ENCODE measurements at regions not wholly inside any gene's neighbourhood (a gene's known extent, or its start where the extent isn't known, plus 50 kb on each side); places are given as distances from the start of the nearest gene placed in this dataset.

DNA sequence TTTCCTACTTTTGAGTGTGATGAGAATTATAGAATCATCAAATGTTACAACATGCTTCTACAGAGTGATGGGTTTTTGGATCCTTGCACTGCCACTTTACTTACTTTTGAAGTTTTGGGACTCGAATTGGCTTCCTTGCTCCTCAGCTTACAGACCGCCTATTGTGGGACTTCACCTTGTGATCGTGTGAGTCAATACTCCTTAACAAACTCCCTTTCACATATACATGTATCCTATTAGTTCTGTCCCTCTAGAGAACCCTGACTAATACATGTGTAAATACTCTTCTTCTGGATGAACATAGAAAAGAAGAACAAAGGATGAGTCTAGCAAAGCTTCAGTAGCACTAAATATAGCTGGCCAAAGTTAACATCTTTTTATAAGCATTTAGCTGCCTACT is 98.7 kb upstream of the PDE4D start:
- Histone ChIP-seq H3K4me1 (ENCODE audit: low read depth) (no peaks in the 10 kb centered on the region), H3K27ac (no peak overlapping the region), H3K4me3 (no peak overlapping the region), H3K27me3 (no peaks in the 10 kb centered on the region), H3K9me3 (ENCODE audit: low read depth) (no peaks in the 10 kb centered on the region), H3K36me3 (no peaks in the 10 kb centered on the region)
- TF ChIP-seq, protein P1, sequence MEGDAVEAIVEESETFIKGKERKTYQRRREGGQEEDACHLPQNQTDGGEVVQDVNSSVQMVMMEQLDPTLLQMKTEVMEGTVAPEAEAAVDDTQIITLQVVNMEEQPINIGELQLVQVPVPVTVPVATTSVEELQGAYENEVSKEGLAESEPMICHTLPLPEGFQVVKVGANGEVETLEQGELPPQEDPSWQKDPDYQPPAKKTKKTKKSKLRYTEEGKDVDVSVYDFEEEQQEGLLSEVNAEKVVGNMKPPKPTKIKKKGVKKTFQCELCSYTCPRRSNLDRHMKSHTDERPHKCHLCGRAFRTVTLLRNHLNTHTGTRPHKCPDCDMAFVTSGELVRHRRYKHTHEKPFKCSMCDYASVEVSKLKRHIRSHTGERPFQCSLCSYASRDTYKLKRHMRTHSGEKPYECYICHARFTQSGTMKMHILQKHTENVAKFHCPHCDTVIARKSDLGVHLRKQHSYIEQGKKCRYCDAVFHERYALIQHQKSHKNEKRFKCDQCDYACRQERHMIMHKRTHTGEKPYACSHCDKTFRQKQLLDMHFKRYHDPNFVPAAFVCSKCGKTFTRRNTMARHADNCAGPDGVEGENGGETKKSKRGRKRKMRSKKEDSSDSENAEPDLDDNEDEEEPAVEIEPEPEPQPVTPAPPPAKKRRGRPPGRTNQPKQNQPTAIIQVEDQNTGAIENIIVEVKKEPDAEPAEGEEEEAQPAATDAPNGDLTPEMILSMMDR (IDR thresholded peaks at IDR 0.05; ENCODE audit: low read depth, low read length): no peak
- DNase-seq (ENCODE audit: low read depth in 1 of 2, low spot score in 1 of 2): no peak

DNA sequence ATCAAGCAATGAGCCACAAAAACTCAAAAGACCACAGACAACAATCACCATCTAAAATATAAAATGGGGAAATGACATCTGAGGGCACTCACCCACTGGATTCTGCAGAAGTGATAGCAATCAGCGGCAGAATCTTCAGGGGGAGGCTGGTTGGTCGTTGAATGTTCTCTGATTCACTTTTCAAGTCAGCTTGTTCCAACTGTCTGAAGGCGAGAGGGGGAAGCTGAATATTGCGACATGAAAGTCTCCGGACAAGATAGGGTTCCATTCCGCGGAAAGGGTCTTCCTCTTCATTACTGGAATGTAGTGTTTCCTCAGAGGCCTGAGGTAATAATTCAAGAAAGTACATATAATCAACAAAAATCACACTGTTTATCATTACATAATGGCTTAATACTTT is 94.9 kb upstream of the PDE4D start:
- DNase-seq (ENCODE audit: low read depth in 1 of 2, low spot score in 1 of 2): no peak
- Histone ChIP-seq H3K36me3 (no peaks in the 10 kb centered on the region), H3K4me1 (ENCODE audit: low read depth) (no peaks in the 10 kb centered on the region), H3K27ac (no peak overlapping the region), H3K4me3 (no peak overlapping the region), H3K27me3 (no peaks in the 10 kb centered on the region), H3K9me3 (ENCODE audit: low read depth) (no peaks in the 10 kb centered on the region)
- TF ChIP-seq, protein P1 (IDR thresholded peaks at IDR 0.05; ENCODE audit: low read depth, low read length): no peak

DNA sequence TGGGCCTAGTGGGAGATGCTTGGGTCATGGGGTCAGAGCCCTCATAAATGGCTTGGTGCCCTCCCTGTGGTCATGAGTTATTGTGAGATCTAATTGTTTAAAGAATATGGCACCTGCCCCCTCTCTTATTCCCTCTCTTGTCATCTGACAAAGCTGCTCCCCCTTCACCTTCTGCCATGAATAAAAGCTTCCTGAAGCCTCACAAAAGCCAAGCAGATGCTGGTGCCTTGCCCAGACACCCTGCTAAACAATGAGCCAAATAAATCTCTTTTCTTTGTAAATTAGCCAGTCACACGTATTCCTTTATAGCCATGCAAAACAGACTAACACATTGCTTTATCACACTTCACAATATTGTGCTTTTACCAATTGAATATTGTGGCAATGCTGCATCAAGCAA is 82.8 kb upstream of the PDE4D start:
- Histone ChIP-seq H3K9me3 (ENCODE audit: low read depth) (no peaks in the 10 kb centered on the region), H3K27ac (no peak overlapping the region), H3K4me3 (no peak overlapping the region), H3K4me1 (ENCODE audit: low read depth) (no peaks in the 10 kb centered on the region), H3K27me3 (no peaks in the 10 kb centered on the region), H3K36me3 (no peaks in the 10 kb centered on the region)
- TF ChIP-seq, protein P1 (IDR thresholded peaks at IDR 0.05; ENCODE audit: low read depth, low read length): no peak
- no peak for DNase-seq (ENCODE audit: low read depth in 1 of 2, low spot score in 1 of 2)

DNA sequence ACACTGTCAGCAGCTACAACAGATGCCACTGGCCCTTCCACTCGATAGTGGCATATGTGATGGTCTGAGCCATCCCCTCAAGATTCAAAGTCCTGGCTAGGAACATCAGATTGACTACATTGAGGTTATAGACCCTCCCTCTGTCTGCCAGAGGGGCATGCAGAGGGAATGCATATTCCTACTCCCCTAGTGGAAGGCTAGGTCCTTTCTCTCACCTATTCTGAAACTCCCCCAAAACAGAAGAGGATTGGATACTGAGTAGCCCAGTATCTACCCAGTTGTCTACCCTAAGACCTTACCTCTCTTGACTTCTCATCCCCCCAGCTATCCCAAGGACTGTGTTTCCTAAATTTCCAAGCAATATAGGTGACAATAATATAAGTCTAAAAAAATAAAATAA is 78.5 kb upstream of the PDE4D start:
- no peak for DNase-seq (ENCODE audit: low read depth in 1 of 2, low spot score in 1 of 2)

DNA sequence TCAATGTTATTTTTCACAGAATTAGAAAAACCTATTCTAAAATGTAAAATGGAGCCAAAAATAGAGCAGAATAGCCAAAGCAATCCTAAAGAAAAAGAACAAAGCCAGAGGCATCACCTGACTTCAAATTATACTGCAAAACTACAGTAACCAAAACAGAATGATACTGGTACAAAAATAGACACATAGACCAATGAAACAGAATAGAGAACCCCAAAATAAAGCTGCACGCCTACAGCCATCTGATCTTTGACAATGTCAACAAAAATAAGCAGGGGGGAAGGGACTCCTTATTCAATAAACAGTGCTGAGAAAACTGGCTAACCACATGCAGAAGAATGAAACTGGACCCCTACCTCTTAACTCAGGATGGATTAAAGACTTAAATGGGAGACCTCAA is 65.8 kb upstream of the PDE4D start:
- no peaks in the 10 kb centered on the region for H3K36me3 ChIP-seq
- H3K27ac ChIP-seq: no peak overlapping the region
- DNase-seq (ENCODE audit: low read depth in 1 of 2, low spot score in 1 of 2): no peak
- no peaks in the 10 kb centered on the region for H3K27me3 ChIP-seq
- H3K4me1 ChIP-seq (ENCODE audit: low read depth): no peaks in the 10 kb centered on the region
- no peak overlapping the region for H3K4me3 ChIP-seq
- no peaks in the 10 kb centered on the region for H3K9me3 ChIP-seq (ENCODE audit: low read depth)
- TF ChIP-seq, protein P1 (IDR thresholded peaks at IDR 0.05; ENCODE audit: low read depth, low read length): no peak

More for the DNA sequence above, 78.5 kb upstream of the PDE4D start:
- TF ChIP-seq, protein P1 (IDR thresholded peaks at IDR 0.05; ENCODE audit: low read depth, low read length): no peak
- Histone ChIP-seq H3K4me3 (no peak overlapping the region), H3K9me3 (ENCODE audit: low read depth) (no peaks in the 10 kb centered on the region), H3K27ac (no peak overlapping the region), H3K4me1 (ENCODE audit: low read depth) (no peaks in the 10 kb centered on the region), H3K27me3 (no peaks in the 10 kb centered on the region), H3K36me3 (no peaks in the 10 kb centered on the region)

Measured in cardiac muscle cell (in vitro differentiated cells and primary cell).